ENCODE measurements at regions not wholly inside any gene's neighbourhood (a gene's known extent, or its start where the extent isn't known, plus 50 kb on each side); places are given as distances from the start of the nearest gene placed in this dataset.

GRCh38 chr10:107546986-107547385 is 382.5 kb upstream of the SORCS1 start:
- no peaks in the 10 kb centered on the region for H3K27me3 ChIP-seq (ENCODE audit: insufficient read depth, low read length)
- H4K20me1 ChIP-seq (ENCODE audit: insufficient read depth, low read length) = no peaks in the 10 kb centered on the region
- no peaks in the 10 kb centered on the region for H3K9me3 ChIP-seq (ENCODE audit: low read length)
- H3K4me2 ChIP-seq (ENCODE audit: low read length) = no peak overlapping the region
- TF ChIP-seq EZH2 (IDR thresholded peaks at IDR 0.05; ENCODE audit: borderline replicate concordance, low read length) (no peak), CTCF (IDR thresholded peaks at IDR 0.05; ENCODE audit: low read length) (no peak)
- no peak overlapping the region for H3K27ac ChIP-seq (ENCODE audit: low read depth, low read length, poor library complexity, severe bottlenecking)
- H3K9me2 ChIP-seq (ENCODE audit: low read depth, low read length) = no peaks in the 10 kb centered on the region
- H2AFZ ChIP-seq (ENCODE audit: low read length) = no peak overlapping the region
- H3F3A ChIP-seq (ENCODE audit: insufficient read depth, low read length) = no peaks in the 10 kb centered on the region
- H3K9ac ChIP-seq (ENCODE audit: low read length) = no peak overlapping the region
- no peak overlapping the region for H3K4me3 ChIP-seq (ENCODE audit: low read depth, low read length, poor library complexity, severe bottlenecking)
- H3K36me3 ChIP-seq (ENCODE audit: insufficient read depth, low read length) = no peaks in the 10 kb centered on the region
- H3K4me1 ChIP-seq (ENCODE audit: insufficient read depth, low read length, severe bottlenecking) = no peaks in the 10 kb centered on the region
- no peaks in the 10 kb centered on the region for H3K79me2 ChIP-seq (ENCODE audit: insufficient read depth, low read length)

GRCh38 chr10:107546284-107546683 is 381.8 kb upstream of the SORCS1 start:
- H4K20me1 ChIP-seq (ENCODE audit: insufficient read depth, low read length) = no peaks in the 10 kb centered on the region
- H3K9me2 ChIP-seq (ENCODE audit: low read depth, low read length) = no peaks in the 10 kb centered on the region
- H3K4me1 ChIP-seq (ENCODE audit: insufficient read depth, low read length, severe bottlenecking) = no peaks in the 10 kb centered on the region
- H3K79me2 ChIP-seq (ENCODE audit: insufficient read depth, low read length) = no peaks in the 10 kb centered on the region
- H3K36me3 ChIP-seq (ENCODE audit: insufficient read depth, low read length) = no peaks in the 10 kb centered on the region
- no peak for TF ChIP-seq CTCF (IDR thresholded peaks at IDR 0.05; ENCODE audit: low read length)
- no peak for TF ChIP-seq EZH2 (IDR thresholded peaks at IDR 0.05; ENCODE audit: borderline replicate concordance, low read length)
- H3F3A ChIP-seq (ENCODE audit: insufficient read depth, low read length) = no peaks in the 10 kb centered on the region
- H3K27ac ChIP-seq (ENCODE audit: low read depth, low read length, poor library complexity, severe bottlenecking) = no peak overlapping the region
- H3K27me3 ChIP-seq (ENCODE audit: insufficient read depth, low read length) = no peaks in the 10 kb centered on the region
- H3K4me2 ChIP-seq (ENCODE audit: low read length) = no peak overlapping the region
- no peak overlapping the region for H3K9ac ChIP-seq (ENCODE audit: low read length)
- no peak overlapping the region for H3K4me3 ChIP-seq (ENCODE audit: low read depth, low read length, poor library complexity, severe bottlenecking)
- H2AFZ ChIP-seq (ENCODE audit: low read length) = no peak overlapping the region
- no peaks in the 10 kb centered on the region for H3K9me3 ChIP-seq (ENCODE audit: low read length)

- H3K9ac ChIP-seq (ENCODE audit: low read length) = no peak overlapping the region
- no peaks in the 10 kb centered on the region for H3K27me3 ChIP-seq (ENCODE audit: insufficient read depth, low read length)
- H3K4me1 ChIP-seq (ENCODE audit: insufficient read depth, low read length, severe bottlenecking) = no peaks in the 10 kb centered on the region
- H3K36me3 ChIP-seq (ENCODE audit: insufficient read depth, low read length) = no peaks in the 10 kb centered on the region
- H3K27ac ChIP-seq (ENCODE audit: low read depth, low read length, poor library complexity, severe bottlenecking) = no peak overlapping the region
- TF ChIP-seq CTCF (IDR thresholded peaks at IDR 0.05; ENCODE audit: low read length) = no peak
- H3K4me3 ChIP-seq (ENCODE audit: low read depth, low read length, poor library complexity, severe bottlenecking) = no peak overlapping the region
- no peak overlapping the region for H3K4me2 ChIP-seq (ENCODE audit: low read length)
- no peak overlapping the region for H2AFZ ChIP-seq (ENCODE audit: low read length)
- H3K79me2 ChIP-seq (ENCODE audit: insufficient read depth, low read length) = no peaks in the 10 kb centered on the region
- H3F3A ChIP-seq (ENCODE audit: insufficient read depth, low read length) = no peaks in the 10 kb centered on the region
- no peaks in the 10 kb centered on the region for H3K9me2 ChIP-seq (ENCODE audit: low read depth, low read length)
- no peaks in the 10 kb centered on the region for H3K9me3 ChIP-seq (ENCODE audit: low read length)
- H4K20me1 ChIP-seq (ENCODE audit: insufficient read depth, low read length) = no peaks in the 10 kb centered on the region
Measured at GRCh38 chr10:107545717-107546116, 381.2 kb upstream of the SORCS1 start.

All from OCI-LY1 (cell line).